ENCODE measurements at regions not wholly inside any gene's neighbourhood (a gene's known extent, or its start where the extent isn't known, plus 50 kb on each side); places are given as distances from the start of the nearest gene placed in this dataset.

DNA sequence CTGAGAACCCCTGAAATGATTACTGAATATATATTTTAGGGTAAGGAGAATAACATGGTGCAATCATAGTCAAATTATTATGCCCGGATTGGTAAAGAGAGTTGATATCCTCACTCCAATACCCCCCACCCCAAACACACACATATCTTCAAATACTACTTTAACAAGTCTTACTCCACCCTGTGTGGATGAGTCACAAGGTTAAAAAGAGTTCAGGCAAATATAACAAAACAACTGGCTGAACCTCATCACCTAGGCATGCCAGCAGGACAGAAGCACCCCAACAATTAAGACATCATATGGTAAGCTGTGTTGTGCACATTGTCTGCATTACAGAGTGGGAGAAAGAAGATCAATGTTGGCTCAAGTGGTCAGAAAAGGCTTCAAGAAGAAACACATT, 857.4 kb downstream of the TDRD15 start:
- dilution Hi-C loops (cut with HindIII; ENCODE audit: low sequenced_read_pairs, unreplicated experiment), result no loop called here
- Histone ChIP-seq H3K4ac (ENCODE audit: low read depth, low read length) (no peak overlapping the region), H4K91ac (ENCODE audit: insufficient read depth, low read depth, low read length) (no peak overlapping the region), H3K18ac (ENCODE audit: low read depth, low read length) (no peak overlapping the region), H2BK120ac (ENCODE audit: low read depth, low read length) (no peak overlapping the region), H4K8ac (ENCODE audit: low read depth in 2 of 2, low read length in 2 of 2) (no peak overlapping the region), H3K9ac (ENCODE audit: low read depth, low read length) (no peak overlapping the region), H4K5ac (ENCODE audit: low read depth, low read length) (no peak overlapping the region), H3K23ac (ENCODE audit: low read depth, low read length) (no peak overlapping the region), H2BK20ac (ENCODE audit: low read depth, low read length) (no peak overlapping the region), H2BK5ac (ENCODE audit: low read depth, low read length, poor library complexity, severe bottlenecking) (no peak overlapping the region), H3K4me2 (ENCODE audit: low read depth, low read length) (no peak overlapping the region), H3K4me1 (ENCODE audit: control insufficient read depth, insufficient read depth, low read length) (no peaks in the 10 kb centered on the region), H3K79me1 (ENCODE audit: low read depth in 1 of 2, low read length in 2 of 2) (no peaks in the 10 kb centered on the region), H2BK15ac (ENCODE audit: low read depth, low read length) (no peak overlapping the region), H2AFZ (replicated peaks; ENCODE audit: low read length, poor library complexity) (no peak overlapping the region), H2AK9ac (replicated peaks; ENCODE audit: low read depth, low read length, poor library complexity) (no peak overlapping the region), H3K9me1 (ENCODE audit: insufficient read depth, low read length) (no peaks in the 10 kb centered on the region), H3K27ac (ENCODE audit: insufficient read depth, low read length) (no peak overlapping the region), H3K4me3 (ENCODE audit: insufficient read depth, low read depth, low read length) (no peak overlapping the region), H3K36me3 (ENCODE audit: control insufficient read depth, insufficient read depth, low read length) (no peaks in the 10 kb centered on the region), H3K14ac (replicated peaks; ENCODE audit: low read depth, low read length) (no peak overlapping the region), H3K9me3 (ENCODE audit: control insufficient read depth, insufficient read depth, low read length) (no peaks in the 10 kb centered on the region; the same call in 1 of the 2 replicates), H2AK5ac (ENCODE audit: low read depth, low read length) (no peak overlapping the region), H3K27me3 (ENCODE audit: control insufficient read depth, insufficient read depth, low read length) (no peaks in the 10 kb centered on the region), H4K20me1 (ENCODE audit: insufficient read depth, low read length) (no peaks in the 10 kb centered on the region), H3K56ac (ENCODE audit: extremely low read depth, insufficient read depth, low read length) (no peak overlapping the region)
- peak; percentile 26 for DNase-seq
- intact Hi-C loops (cut with micrococcal nuclease), result no loop called here
- ChIA-PET POLR2A (ENCODE audit: unreplicated experiment) (no interaction called here), CTCF (interaction anchor here (1.0 kb wide), 1 partner anchor 51 kb away, joined by 3 read pairs; no protein-coding TSS in a partner anchor)
- no TSS peak for BruUV-seq (replicated peaks)
- WGBS, 2 experiments (ENCODE audit: extremely low coverage in 2 of 2, insufficient read length in 1 of 2), result no CpG with 5 or more reads among the region's 1 CpG
- ATAC-seq (ENCODE audit: low read depth), result no peak
- TF ChIP-seq NFE2L2 (IDR thresholded peaks at IDR 0.05; ENCODE audit: low read depth, low read length) (no peak), RFX5 (IDR thresholded peaks at IDR 0.05; ENCODE audit: low read depth, low read length) (no peak), BHLHE40 (IDR thresholded peaks at IDR 0.05; ENCODE audit: low read depth, low read length) (no peak), CHD1 (IDR thresholded peaks at IDR 0.05; ENCODE audit: low read depth, low read length) (no peak), MXI1 (IDR thresholded peaks at IDR 0.05; ENCODE audit: borderline replicate concordance, low read depth, low read length) (no peak), RCOR1 (IDR thresholded peaks at IDR 0.05; ENCODE audit: insufficient replicate concordance, low read length) (no peak), SMC3 (IDR thresholded peaks at IDR 0.05; ENCODE audit: low read depth, low read length) (no peak), FOS (IDR thresholded peaks at IDR 0.05; ENCODE audit: low read depth, low read length) (no peak), MAZ (IDR thresholded peaks at IDR 0.05; ENCODE audit: borderline replicate concordance, low read depth, low read length) (no peak), CEBPB (IDR thresholded peaks at IDR 0.05; ENCODE audit: low read depth, low read length) (no peak), MAFK (IDR thresholded peaks at IDR 0.05; ENCODE audit: low read depth, low read length) (no peak)
- TF ChIP-seq, protein P1, sequence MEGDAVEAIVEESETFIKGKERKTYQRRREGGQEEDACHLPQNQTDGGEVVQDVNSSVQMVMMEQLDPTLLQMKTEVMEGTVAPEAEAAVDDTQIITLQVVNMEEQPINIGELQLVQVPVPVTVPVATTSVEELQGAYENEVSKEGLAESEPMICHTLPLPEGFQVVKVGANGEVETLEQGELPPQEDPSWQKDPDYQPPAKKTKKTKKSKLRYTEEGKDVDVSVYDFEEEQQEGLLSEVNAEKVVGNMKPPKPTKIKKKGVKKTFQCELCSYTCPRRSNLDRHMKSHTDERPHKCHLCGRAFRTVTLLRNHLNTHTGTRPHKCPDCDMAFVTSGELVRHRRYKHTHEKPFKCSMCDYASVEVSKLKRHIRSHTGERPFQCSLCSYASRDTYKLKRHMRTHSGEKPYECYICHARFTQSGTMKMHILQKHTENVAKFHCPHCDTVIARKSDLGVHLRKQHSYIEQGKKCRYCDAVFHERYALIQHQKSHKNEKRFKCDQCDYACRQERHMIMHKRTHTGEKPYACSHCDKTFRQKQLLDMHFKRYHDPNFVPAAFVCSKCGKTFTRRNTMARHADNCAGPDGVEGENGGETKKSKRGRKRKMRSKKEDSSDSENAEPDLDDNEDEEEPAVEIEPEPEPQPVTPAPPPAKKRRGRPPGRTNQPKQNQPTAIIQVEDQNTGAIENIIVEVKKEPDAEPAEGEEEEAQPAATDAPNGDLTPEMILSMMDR (conservative IDR thresholded peaks at IDR 0.05; ENCODE audit: low read depth, low read length), result no peak
- TF ChIP-seq, protein P2, sequence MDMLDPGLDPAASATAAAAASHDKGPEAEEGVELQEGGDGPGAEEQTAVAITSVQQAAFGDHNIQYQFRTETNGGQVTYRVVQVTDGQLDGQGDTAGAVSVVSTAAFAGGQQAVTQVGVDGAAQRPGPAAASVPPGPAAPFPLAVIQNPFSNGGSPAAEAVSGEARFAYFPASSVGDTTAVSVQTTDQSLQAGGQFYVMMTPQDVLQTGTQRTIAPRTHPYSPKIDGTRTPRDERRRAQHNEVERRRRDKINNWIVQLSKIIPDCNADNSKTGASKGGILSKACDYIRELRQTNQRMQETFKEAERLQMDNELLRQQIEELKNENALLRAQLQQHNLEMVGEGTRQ (IDR thresholded peaks at IDR 0.05; ENCODE audit: low read depth, low read length), result no peak
- TF ChIP-seq, protein P3, sequence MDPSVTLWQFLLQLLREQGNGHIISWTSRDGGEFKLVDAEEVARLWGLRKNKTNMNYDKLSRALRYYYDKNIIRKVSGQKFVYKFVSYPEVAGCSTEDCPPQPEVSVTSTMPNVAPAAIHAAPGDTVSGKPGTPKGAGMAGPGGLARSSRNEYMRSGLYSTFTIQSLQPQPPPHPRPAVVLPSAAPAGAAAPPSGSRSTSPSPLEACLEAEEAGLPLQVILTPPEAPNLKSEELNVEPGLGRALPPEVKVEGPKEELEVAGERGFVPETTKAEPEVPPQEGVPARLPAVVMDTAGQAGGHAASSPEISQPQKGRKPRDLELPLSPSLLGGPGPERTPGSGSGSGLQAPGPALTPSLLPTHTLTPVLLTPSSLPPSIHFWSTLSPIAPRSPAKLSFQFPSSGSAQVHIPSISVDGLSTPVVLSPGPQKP (IDR thresholded peaks at IDR 0.05; ENCODE audit: borderline replicate concordance, low read depth, low read length), result no peak
- in situ Hi-C loops (cut with MboI; ENCODE audit: low sequenced_read_pairs), result no loop called here

All from IMR-90 (cell line).